ENCODE measurements at regions not wholly inside any gene's neighbourhood (a gene's known extent, or its start where the extent isn't known, plus 50 kb on each side); places are given as distances from the start of the nearest gene placed in this dataset.
"Not testable (repeated sequence)": the region's sequence is repeated elsewhere in the genome, so short reads cannot be mapped to it uniquely, and the experiment has no call there.

DNA sequence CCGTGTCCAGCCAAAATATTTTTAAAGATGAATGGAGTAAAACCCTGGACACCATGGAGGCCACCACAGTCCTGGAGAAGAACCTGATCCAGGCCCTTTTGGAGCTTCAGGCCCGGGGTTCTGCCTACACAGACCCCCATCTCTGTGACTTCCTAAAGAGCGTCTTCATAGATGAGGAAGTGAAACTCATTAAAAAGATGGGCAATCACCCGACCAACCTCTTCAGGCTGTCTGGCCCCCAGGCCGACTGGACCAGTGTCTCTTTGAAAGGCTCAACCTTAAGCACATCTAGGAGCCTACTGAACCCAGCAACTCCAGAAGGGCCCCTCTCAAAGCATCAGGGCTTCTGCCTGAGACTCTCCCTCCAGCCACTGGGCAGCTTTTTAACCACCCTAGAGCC is 107.9 kb upstream of the FAM174B start:
- TF ChIP-seq, protein P1, sequence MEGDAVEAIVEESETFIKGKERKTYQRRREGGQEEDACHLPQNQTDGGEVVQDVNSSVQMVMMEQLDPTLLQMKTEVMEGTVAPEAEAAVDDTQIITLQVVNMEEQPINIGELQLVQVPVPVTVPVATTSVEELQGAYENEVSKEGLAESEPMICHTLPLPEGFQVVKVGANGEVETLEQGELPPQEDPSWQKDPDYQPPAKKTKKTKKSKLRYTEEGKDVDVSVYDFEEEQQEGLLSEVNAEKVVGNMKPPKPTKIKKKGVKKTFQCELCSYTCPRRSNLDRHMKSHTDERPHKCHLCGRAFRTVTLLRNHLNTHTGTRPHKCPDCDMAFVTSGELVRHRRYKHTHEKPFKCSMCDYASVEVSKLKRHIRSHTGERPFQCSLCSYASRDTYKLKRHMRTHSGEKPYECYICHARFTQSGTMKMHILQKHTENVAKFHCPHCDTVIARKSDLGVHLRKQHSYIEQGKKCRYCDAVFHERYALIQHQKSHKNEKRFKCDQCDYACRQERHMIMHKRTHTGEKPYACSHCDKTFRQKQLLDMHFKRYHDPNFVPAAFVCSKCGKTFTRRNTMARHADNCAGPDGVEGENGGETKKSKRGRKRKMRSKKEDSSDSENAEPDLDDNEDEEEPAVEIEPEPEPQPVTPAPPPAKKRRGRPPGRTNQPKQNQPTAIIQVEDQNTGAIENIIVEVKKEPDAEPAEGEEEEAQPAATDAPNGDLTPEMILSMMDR (conservative IDR thresholded peaks at IDR 0.05), result no peak
- no peak for TF ChIP-seq ZFX (IDR thresholded peaks at IDR 0.05)

DNA sequence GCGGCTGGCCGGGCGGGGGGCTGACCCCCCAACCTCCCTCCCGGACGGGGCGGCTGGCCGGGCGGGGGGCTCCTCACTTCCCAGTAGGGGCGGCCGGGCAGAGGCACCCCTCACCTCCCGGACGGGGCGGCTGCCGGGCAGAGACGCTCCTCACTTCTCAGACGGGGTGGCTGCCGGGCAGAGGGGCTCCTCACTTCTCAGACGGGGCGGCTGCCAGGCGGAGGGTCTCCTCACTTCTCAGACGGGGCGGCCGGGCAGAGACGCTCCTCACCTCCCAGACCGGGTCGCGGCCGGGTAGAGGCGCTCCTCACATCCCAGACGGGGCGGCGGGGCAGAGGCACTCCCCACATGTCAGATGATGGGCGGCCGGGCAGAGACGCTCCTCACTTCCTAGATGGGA is 112.6 kb upstream of the FAM174B start:
- not testable (repeated sequence) for H3K27ac ChIP-seq

More for the DNA sequence above, 107.9 kb upstream of the FAM174B start:
- H3K27ac ChIP-seq, result no peak overlapping the region

DNA sequence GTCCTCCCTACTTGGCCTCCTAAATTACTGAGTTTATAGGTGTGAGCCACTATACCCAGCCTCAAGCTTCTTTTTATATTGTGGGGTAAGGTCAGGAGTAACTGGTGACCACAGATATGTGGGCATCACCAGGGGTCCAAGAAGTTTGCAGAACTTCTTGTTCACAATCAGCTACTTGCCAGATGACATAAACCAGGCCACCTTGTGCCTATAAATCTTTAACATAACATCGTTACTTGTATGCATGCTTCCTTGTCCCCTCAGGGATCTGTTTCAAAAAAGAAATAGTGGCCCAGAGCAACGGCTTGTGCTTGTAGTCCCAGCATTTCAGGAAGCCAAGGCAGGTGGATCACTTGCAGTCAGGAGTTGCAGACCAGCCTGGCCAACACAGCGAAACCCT is 115.1 kb upstream of the FAM174B start:
- TF ChIP-seq ZFX (IDR thresholded peaks at IDR 0.05), result no peak
- TF ChIP-seq, protein P1 (conservative IDR thresholded peaks at IDR 0.05), result no peak
- H3K27ac ChIP-seq, result peak overlapping the region; percentile 19; the same call in 1 of the 2 replicates

DNA sequence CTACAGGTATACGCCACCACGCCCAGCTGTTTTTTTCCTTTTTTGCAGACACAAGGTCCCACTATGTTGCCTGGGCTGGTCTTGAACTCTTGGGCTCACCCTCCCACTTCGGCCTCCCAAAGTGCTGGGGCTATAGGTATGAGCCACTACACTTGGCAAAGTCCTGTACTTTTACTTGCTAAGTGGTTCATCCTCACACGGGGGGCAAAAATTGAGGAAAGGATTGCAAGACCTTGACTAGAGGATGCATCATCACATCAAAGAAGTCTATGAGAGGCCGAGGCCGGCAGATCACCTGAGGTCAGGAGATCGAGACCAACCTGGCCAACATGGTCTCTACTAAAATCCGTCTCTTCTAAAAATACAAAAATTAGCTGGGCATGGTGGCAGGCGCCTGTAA is 116.5 kb upstream of the FAM174B start:
- TF ChIP-seq ZFX (IDR thresholded peaks at IDR 0.05), result no peak
- TF ChIP-seq, protein P1 (conservative IDR thresholded peaks at IDR 0.05), result no peak

DNA sequence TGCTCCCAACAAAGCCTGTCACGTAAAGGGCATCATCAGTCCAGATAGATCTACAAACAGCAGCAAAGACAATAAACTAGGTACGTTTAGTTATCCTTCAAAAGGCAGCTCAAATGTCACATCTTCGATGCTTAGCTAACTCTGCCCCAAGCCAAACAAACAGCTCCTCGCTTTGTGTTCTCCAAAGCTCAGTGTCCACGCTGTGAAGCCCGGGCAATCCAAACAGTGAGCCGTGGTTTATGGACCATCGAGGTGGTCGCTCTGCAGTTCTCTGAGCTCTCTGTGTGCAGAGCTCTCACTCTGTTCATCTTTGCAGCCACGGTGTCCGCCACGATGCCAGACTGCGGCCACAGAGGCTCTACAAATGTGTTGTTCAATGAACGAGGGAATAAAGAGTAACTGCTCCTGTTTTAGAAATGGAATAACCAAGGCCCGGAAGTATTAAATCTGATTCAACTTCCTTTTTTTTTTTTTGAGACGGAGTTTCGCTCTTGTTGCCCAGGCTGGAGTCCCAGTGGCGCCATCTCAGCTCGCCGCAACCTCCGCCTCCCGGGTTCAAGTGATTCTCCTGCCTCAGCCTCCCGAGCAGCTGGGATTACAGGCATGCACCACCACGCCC is 117.2 kb upstream of the FAM174B start:
- TF ChIP-seq, protein P1 (conservative IDR thresholded peaks at IDR 0.05), result no peak
- TF ChIP-seq ZFX (IDR thresholded peaks at IDR 0.05), result no peak
- no peak overlapping the region for H3K27ac ChIP-seq

More for the DNA sequence above, 116.5 kb upstream of the FAM174B start:
- no peak overlapping the region for H3K27ac ChIP-seq

DNA sequence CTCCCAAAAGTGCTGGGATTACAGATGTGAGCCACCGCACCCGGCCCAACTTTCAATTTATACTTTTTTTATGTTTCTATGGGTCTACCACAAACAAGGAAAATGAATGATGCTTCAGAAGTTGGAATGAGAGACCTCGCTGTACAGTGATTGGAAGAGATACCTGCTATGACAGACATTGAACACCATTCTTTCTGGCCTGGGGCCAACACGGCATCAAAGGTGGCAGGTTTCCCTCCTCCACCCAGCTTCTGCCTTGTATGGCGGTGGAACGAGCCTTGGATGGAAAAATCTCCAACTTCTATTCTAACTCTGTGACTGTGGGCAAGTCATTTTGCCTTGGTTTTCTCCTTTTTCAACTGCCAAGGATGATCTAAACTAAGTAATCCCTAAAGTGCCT is 117.8 kb upstream of the FAM174B start:
- TF ChIP-seq ZFX (IDR thresholded peaks at IDR 0.05), result no peak
- H3K27ac ChIP-seq, result no peak overlapping the region

DNA sequence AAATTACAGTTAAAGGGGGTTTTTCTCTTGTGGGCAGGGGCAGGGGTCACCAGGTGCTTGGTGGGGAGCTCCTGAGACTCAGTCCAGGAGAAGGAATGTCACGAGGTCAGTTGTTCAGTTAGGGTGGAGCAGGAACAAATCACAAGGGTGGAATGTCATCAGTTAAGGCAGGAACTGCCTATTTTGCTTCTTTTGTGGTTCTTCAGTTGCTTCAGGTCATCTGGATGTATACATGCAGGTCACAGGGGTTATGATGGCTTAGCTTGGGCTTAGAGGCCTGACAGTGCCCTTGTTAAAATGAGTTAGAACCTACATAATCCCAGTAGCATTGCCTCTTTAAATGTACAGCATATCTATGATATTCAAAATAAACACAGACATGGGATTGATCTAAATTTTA is 120.2 kb upstream of the CHD2 start:
- no peak overlapping the region for H3K27ac ChIP-seq
- TF ChIP-seq, protein P1 (conservative IDR thresholded peaks at IDR 0.05), result no peak
- no peak for TF ChIP-seq ZFX (IDR thresholded peaks at IDR 0.05)

DNA sequence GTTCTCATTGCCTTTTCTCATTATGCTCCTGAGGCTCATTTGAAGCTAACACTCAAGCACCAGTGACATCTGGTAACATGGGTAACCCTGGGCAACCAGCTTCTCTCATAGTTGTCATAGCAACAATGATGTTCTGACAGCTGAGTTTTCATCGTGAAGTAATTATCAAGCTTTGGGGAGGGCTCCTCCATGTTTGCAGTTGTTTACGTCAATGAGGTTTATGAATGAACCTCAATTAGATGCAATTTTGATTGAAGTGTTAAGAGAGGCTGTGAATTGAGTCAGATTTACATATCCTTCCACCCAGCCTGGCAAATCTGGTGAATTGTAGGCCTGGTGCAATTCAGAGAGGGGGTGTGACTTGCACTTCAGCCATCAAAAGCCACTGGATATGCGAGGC is 119.3 kb upstream of the CHD2 start:
- TF ChIP-seq, protein P1 (conservative IDR thresholded peaks at IDR 0.05), result no peak
- no peak for TF ChIP-seq ZFX (IDR thresholded peaks at IDR 0.05)
- H3K27ac ChIP-seq, result no peak overlapping the region

Measured in C4-2B (cell line).